H1 (cell line): ENCODE measurements at regions not wholly inside any gene's neighbourhood (a gene's known extent, or its start where the extent isn't known, plus 50 kb on each side); places are given as distances from the start of the nearest gene placed in this dataset.

Source experiments
- CTCF ChIA-PET: fragments of 300-600 bp; sonication (Branson Sonifier 250); formaldehyde crosslinking; loops from one replicate; lab custom pipeline; 2021; ENCODE audit not compliant: partially characterized antibody; lab: Charles Lee
- POLR2A ChIA-PET: fragments of 300-600 bp; sonication (Branson Sonifier 250); formaldehyde crosslinking; loops from one replicate; lab custom pipeline; 2021; ENCODE audit warnings: inconsistent platforms; ENCODE audit not compliant: partially characterized antibody; lab: Charles Lee
- DNase-seq, 2 experiments: peaks; one replicate each; pipeline versions ENCODE4 v3.0.0 to v3.0.0-alpha.2; 2010 to 2022; ENCODE audit warnings: low spot score in 2 of 2, low read depth in 1 of 2, mixed read lengths in 1 of 2
- FAIRE-seq: peaks from 2 replicates; lab custom pipeline; 2011; peaks lifted over from hg19 to GRCh38; lab: Jason Lieb, UNC
- H2AFZ ChIP-seq: 2 replicates; pipeline ENCODE4 v1.8.1; 2012; ENCODE audit warnings: low read length, inconsistent platforms
- H2AK5ac ChIP-seq: 2 replicates; pipeline ENCODE4 v1.6.1; 2013; ENCODE audit warnings: low read depth, low read length
- H2BK120ac ChIP-seq: replicated peaks from 2 replicates; pipeline ENCODE3; 2013; ENCODE audit warnings: low read depth, low read length, inconsistent platforms
- H2BK12ac ChIP-seq: 2 replicates; pipeline ENCODE4 v1.6.1; 2013; ENCODE audit warnings: low read depth, low read length
- H2BK15ac ChIP-seq: 2 replicates; pipeline ENCODE4 v1.6.1; 2013; ENCODE audit warnings: low read length
- H2BK20ac ChIP-seq: 2 replicates; pipeline ENCODE4 v1.6.1; 2013; ENCODE audit warnings: low read length
- H2BK5ac ChIP-seq: 2 replicates; pipeline ENCODE4 v1.6.1; 2013; ENCODE audit warnings: low read depth, low read length
- H3K14ac ChIP-seq: 2 replicates; pipeline ENCODE4 v1.6.1; 2013; ENCODE audit warnings: inconsistent platforms; ENCODE audit not compliant: insufficient read length
- H3K18ac ChIP-seq: 2 replicates; pipeline ENCODE4 v1.6.1; 2013; ENCODE audit warnings: low read length; ENCODE audit errors: extremely low read depth
- H3K23ac ChIP-seq: 2 replicates; pipeline ENCODE4 v1.6.1; 2013; ENCODE audit warnings: inconsistent platforms; ENCODE audit not compliant: insufficient read length
- H3K23me2 ChIP-seq: 2 replicates; pipeline ENCODE4 v1.6.1; 2013; ENCODE audit warnings: low read depth, low read length
- H3K27ac ChIP-seq: 2 replicates; pipeline ENCODE4 v1.6.1; 2011; ENCODE audit warnings: low read depth, low read length, inconsistent platforms
- H3K27me3 ChIP-seq, 4 experiments: replicated peaks in 1 of 4; 1 replicate in 1 of 4; 2 replicates in 3 of 4; pipeline versions ENCODE4 v1.6.1 to v1.8.1; 2011 to 2013; ENCODE audit warnings: low read length in 3 of 4, mild to moderate bottlenecking in 3 of 4, inconsistent platforms in 2 of 4, mixed read lengths in 2 of 4, moderate library complexity in 1 of 4; ENCODE audit not compliant: control insufficient read depth in 3 of 4, insufficient read depth in 3 of 4; ENCODE audit errors: extremely low read depth in 1 of 4
- H3K36me3 ChIP-seq, 4 experiments: 2 replicates each; pipeline versions ENCODE4 v1.6.1 to v1.8.1; 2011 to 2013; ENCODE audit warnings: mild to moderate bottlenecking in 4 of 4, low read length in 3 of 4, moderate library complexity in 2 of 4, control low read depth in 1 of 4, inconsistent platforms in 1 of 4; ENCODE audit not compliant: insufficient read depth in 4 of 4, control insufficient read depth in 2 of 4
- H3K4ac ChIP-seq: replicated peaks from 2 replicates; pipeline ENCODE3; 2013; ENCODE audit warnings: low read length, low read depth, mixed read lengths, inconsistent platforms; ENCODE audit not compliant: insufficient read length
- H3K4me1 ChIP-seq, 4 experiments: replicated peaks in 1 of 4; 1 replicate in 1 of 4; 2 replicates in 3 of 4; pipeline versions ENCODE4 v1.6.1 to v1.8.1; 2011 to 2013; ENCODE audit warnings: low read length in 3 of 4, inconsistent platforms in 2 of 4, mixed read lengths in 1 of 4; ENCODE audit not compliant: insufficient read depth in 4 of 4, control insufficient read depth in 3 of 4
- H3K4me2 ChIP-seq, 2 experiments: 2 replicates each; pipeline versions ENCODE4 v1.6.1 to v1.8.1; 2011 to 2013; ENCODE audit warnings: low read depth in 2 of 2, low read length in 2 of 2, control low read depth in 1 of 2, inconsistent platforms in 1 of 2, mild to moderate bottlenecking in 1 of 2; ENCODE audit not compliant: insufficient read depth in 1 of 2
- H3K4me3 ChIP-seq, 4 experiments: fragments of 200-600, 300-600 bp in 1 of 4; sonication (generic), shearing (Covaris generic), sonication (Bioruptor Twin) in 1 of 4; 2 replicates each; pipeline versions ENCODE4 v1.5.1 to v1.8.1; 2011 to 2016; ENCODE audit warnings: low read length in 4 of 4, low read depth in 3 of 4, control low read depth in 2 of 4, inconsistent platforms in 2 of 4, mild to moderate bottlenecking in 2 of 4, mixed read lengths in 1 of 4, moderate library complexity in 1 of 4; ENCODE audit not compliant: insufficient read depth in 2 of 4; ENCODE audit errors: extremely low read depth in 1 of 4
- H3K56ac ChIP-seq: replicated peaks from 2 replicates; pipeline ENCODE3; 2013; ENCODE audit warnings: low read depth, mild to moderate bottlenecking, mixed read lengths, low read length, inconsistent platforms; ENCODE audit not compliant: insufficient read length
- H3K79me1 ChIP-seq: 2 replicates; pipeline ENCODE4 v1.6.1; 2013; ENCODE audit warnings: low read depth, low read length, control low read depth
- H3K79me2 ChIP-seq, 2 experiments: 2 replicates each; pipeline versions ENCODE4 v1.6.1 to v1.8.1; 2012 to 2013; ENCODE audit warnings: low read length in 2 of 2, mild to moderate bottlenecking in 2 of 2, inconsistent platforms in 1 of 2; ENCODE audit not compliant: insufficient read depth in 2 of 2, control insufficient read depth in 1 of 2
- H3K9ac ChIP-seq, 4 experiments: replicated peaks in 1 of 4; 1 replicate in 1 of 4; 2 replicates in 3 of 4; pipeline versions ENCODE4 v1.6.1 to v1.8.1; 2011 to 2013; ENCODE audit warnings: low read depth in 3 of 4, low read length in 3 of 4, control low read depth in 2 of 4, mild to moderate bottlenecking in 2 of 4, moderate library complexity in 2 of 4, inconsistent platforms in 1 of 4; ENCODE audit errors: extremely low read depth in 1 of 4
- H3K9me3 ChIP-seq, 2 experiments: 2 replicates each; pipeline versions ENCODE4 v1.6.1 to v1.8.1; 2012 to 2013; ENCODE audit warnings: mild to moderate bottlenecking in 2 of 2, moderate library complexity in 2 of 2, control low read depth in 1 of 2, inconsistent platforms in 1 of 2, low read depth in 1 of 2, low read length in 1 of 2, mixed read lengths in 1 of 2; ENCODE audit not compliant: insufficient read depth in 2 of 2
- H4K20me1 ChIP-seq, 2 experiments: replicated peaks in 1 of 2; 2 replicates each; pipeline versions ENCODE3 to v1.8.1; 2011 to 2013; ENCODE audit warnings: inconsistent platforms in 2 of 2, low read length in 2 of 2, mild to moderate bottlenecking in 1 of 2; ENCODE audit not compliant: insufficient read depth in 2 of 2, control insufficient read depth in 1 of 2
- H4K5ac ChIP-seq: 2 replicates; pipeline ENCODE4 v1.6.1; 2013; ENCODE audit warnings: low read length, low read depth, mixed read lengths, inconsistent platforms; ENCODE audit not compliant: insufficient read length
- H4K8ac ChIP-seq: 2 replicates; pipeline ENCODE4 v1.8.0; 2013; ENCODE audit warnings: mild to moderate bottlenecking, moderate library complexity, low read length, inconsistent platforms; ENCODE audit not compliant: insufficient read depth; ENCODE audit errors: extremely low read depth
- H4K91ac ChIP-seq: replicated peaks from 2 replicates; pipeline ENCODE3; 2013; ENCODE audit warnings: low read length, mixed read lengths, inconsistent platforms; ENCODE audit not compliant: insufficient read length
- BCL11A ChIP-seq, 2 experiments: IDR thresholded peaks; one replicate each; pipeline ENCODE4 v1.6.1; 2011; ENCODE audit warnings: low read depth in 2 of 2, low read length in 2 of 2, mild to moderate bottlenecking in 2 of 2
- FOSL1 ChIP-seq: IDR thresholded peaks from 2 replicates; pipeline ENCODE4 v1.6.1; 2011; ENCODE audit warnings: mild to moderate bottlenecking, low read depth, low read length, moderate library complexity; ENCODE audit not compliant: insufficient read depth
- HDAC6 ChIP-seq: IDR thresholded peaks from one replicate; pipeline ENCODE4 v1.7.1; 2012; ENCODE audit warnings: low read depth, mild to moderate bottlenecking, inconsistent platforms, low read length, moderate library complexity
- MAX ChIP-seq: IDR thresholded peaks from 2 replicates; pipeline ENCODE4 v1.6.1; 2012; ENCODE audit warnings: inconsistent platforms
- RBBP5 ChIP-seq: IDR thresholded peaks from 2 replicates; pipeline ENCODE4 v1.7.1; 2012; ENCODE audit warnings: low read depth, mild to moderate bottlenecking, inconsistent platforms, low read length, moderate library complexity, borderline replicate concordance
- RFX5 ChIP-seq: IDR thresholded peaks from 2 replicates; pipeline ENCODE4 v1.6.1; 2011; ENCODE audit warnings: low read depth, low read length, improper control_type of control experiment, borderline replicate concordance
- SIN3A ChIP-seq, 2 experiments: IDR thresholded peaks in 1 of 2; conservative IDR thresholded peaks in 1 of 2; 2 replicates each; pipeline ENCODE4 v1.6.1; 2011 to 2012; ENCODE audit warnings: low read length in 2 of 2, improper control_type of control experiment in 1 of 2, low read depth in 1 of 2, mild to moderate bottlenecking in 1 of 2
- SIX5 ChIP-seq: IDR thresholded peaks from 2 replicates; pipeline ENCODE4 v1.6.1; 2011; ENCODE audit warnings: mild to moderate bottlenecking, low read depth, low read length
- SP4 ChIP-seq: IDR thresholded peaks from 2 replicates; pipeline ENCODE4 v1.6.1; 2012; ENCODE audit warnings: low read length, inconsistent platforms
- TCF12 ChIP-seq: IDR thresholded peaks from 2 replicates; pipeline ENCODE4 v1.6.1; 2011; ENCODE audit warnings: low read depth, mild to moderate bottlenecking, low read length
- TEAD4 ChIP-seq: IDR thresholded peaks from 2 replicates; pipeline ENCODE4 v1.6.1; 2012; ENCODE audit warnings: low read depth, low read length, inconsistent platforms, mixed read lengths
- WGBS, 2 experiments: shearing (Covaris generic) in 1 of 2; methylation state at CpG; one replicate each; pipeline versions ENCODE4 v1.1.6 to v1.1.7; 2013 to 2015; ENCODE audit warnings: low lambda C conversion rate in 2 of 2, mixed read lengths in 2 of 2, inconsistent platforms in 1 of 2, low coverage in 1 of 2, missing lambda C conversion rate in 1 of 2; ENCODE audit not compliant: insufficient replicate concordance in 2 of 2, insufficient coverage in 1 of 2, insufficient read length in 1 of 2; ENCODE audit errors: extremely low coverage in 1 of 2, missing lambda C conversion rate in 1 of 2; 5-methylcytosine and 5-hydroxymethylcytosine counted together
- TF ChIP-seq, protein P1 (sequence below): IDR thresholded peaks from 2 replicates; pipeline ENCODE4 v1.6.1; 2012; ENCODE audit warnings: inconsistent platforms

DNA sequence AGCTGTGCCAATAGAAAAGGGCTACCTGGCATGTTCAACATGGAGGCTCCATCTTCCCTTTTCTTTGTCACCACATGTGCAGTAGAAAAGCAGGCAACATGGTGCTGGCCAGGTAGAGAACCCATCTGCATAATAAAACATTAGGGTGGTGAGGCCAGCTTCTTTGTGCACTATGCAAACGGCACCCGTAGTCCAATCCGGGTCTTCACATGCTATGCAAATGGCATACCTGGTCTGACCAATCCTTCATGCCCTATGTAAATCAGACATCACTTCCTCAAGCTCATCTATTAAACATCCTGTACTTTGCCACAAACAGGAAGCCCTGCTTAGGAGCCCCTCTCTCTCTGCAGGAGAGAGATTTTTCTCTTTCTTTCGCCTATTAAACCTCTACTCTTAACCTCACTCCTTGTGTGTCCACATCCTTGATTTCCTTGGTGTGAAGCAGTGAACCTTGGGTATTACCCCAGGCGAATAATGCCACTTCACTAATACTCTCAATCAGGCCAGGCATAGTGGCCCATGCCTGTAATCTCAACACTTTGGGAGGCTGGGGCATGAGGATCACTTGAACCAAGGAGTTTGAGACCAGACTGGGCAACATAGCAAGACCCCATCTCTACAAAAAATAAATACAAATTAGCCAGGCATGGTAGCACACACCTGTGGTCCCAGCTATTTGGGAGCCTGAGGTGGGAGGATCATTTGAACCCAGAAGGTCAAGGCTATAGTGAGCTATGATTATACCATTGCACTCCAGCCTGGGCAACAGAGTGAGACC is 111.3 kb upstream of the MRI1 start:
- Histone ChIP-seq H2AK5ac (no peak overlapping the region; the same call in 1 of the 2 replicates), H2BK12ac (no peak overlapping the region), H2BK15ac (no peak overlapping the region), H2BK120ac (no peak overlapping the region), H3K4me1 (peaks cover 0 to 5% (median 0%) of the 10 kb centered on the region in 4 experiments; a peak in 4 of 7 replicates), H3K23me2 (no peaks in the 10 kb centered on the region), H3K18ac (no peak overlapping the region), H2BK20ac (no peak overlapping the region), H2AFZ (0 out of 2 replicates have a peak overlapping the region, but pooled peaks have one; percentile 9), H3K79me1 (no peaks in the 10 kb centered on the region), H4K91ac (no peak overlapping the region), H2BK5ac (no peak overlapping the region), H3K9ac (no peak overlapping the region), H3K4me3 (peak overlapping the region in 1 of 4 experiments; percentile 31; a peak in 1 of 8 replicates), H3K9me3 (peaks cover 7 to 15% of the 10 kb centered on the region in 2 experiments), H4K5ac (no peak overlapping the region), H3K79me2 (no peaks in the 10 kb centered on the region), H3K14ac (no peak overlapping the region), H4K8ac (no peak overlapping the region), H3K4ac (no peak overlapping the region), H3K27ac (peak overlapping the region; percentile 2; the same call in 1 of the 2 replicates), H3K36me3 (no peaks in the 10 kb centered on the region), H3K23ac (no peak overlapping the region), H4K20me1 (no peaks in the 10 kb centered on the region), H3K56ac (no peak overlapping the region), H3K27me3 (no peaks in the 10 kb centered on the region), H3K4me2 (no peak overlapping the region)
- FAIRE-seq (no peak), DNase-seq (no peak)
- WGBS, 2 experiments, result 81% methylated on average over 5 of the region's 5 CpGs; no CpG with 5 or more reads in 1 of the 2 experiments
- CTCF ChIA-PET, result interaction anchor here (0.6 to 1.6 kb wide), 5 partner anchors 13 to 241 kb away, joined by 3 to 6 read pairs (median 3); no protein-coding TSS in a partner anchor
- POLR2A ChIA-PET, result interaction anchor here (0.8 to 1.2 kb wide), 2 partner anchors 31 to 95 kb away, joined by 3 to 4 read pairs; a partner anchor contains a TSS
- TF ChIP-seq BCL11A (IDR thresholded peaks at IDR 0.05; ENCODE audit: low read depth in 2 of 2, low read length in 2 of 2) (no peak), SP4 (no peak), FOSL1 (no peak), TEAD4 (no peak), HDAC6 (no peak), RFX5 (no peak), TCF12 (no peak), SIX5 (no peak), MAX (peak; percentile 73), SIN3A (conservative IDR thresholded peaks at IDR 0.05 in 1 of 2, IDR thresholded peaks at IDR 0.05 in 1 of 2; ENCODE audit: low read depth in 1 of 2, low read length in 2 of 2) (no peak), RBBP5 (no peak)
- TF ChIP-seq, protein P1, sequence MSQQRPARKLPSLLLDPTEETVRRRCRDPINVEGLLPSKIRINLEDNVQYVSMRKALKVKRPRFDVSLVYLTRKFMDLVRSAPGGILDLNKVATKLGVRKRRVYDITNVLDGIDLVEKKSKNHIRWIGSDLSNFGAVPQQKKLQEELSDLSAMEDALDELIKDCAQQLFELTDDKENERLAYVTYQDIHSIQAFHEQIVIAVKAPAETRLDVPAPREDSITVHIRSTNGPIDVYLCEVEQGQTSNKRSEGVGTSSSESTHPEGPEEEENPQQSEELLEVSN, result no peak
